ENCODE measurements at regions not wholly inside any gene's neighbourhood (a gene's known extent, or its start where the extent isn't known, plus 50 kb on each side); places are given as distances from the start of the nearest gene placed in this dataset.

- no peak for DNase-seq (ENCODE audit: low read depth in 1 of 2, low spot score in 1 of 2)
- no peaks in the 10 kb centered on the region for H3K9me3 ChIP-seq (ENCODE audit: low read depth)
- H3K4me1 ChIP-seq (ENCODE audit: low read depth): no peaks in the 10 kb centered on the region
- no peaks in the 10 kb centered on the region for H3K27me3 ChIP-seq
- no peak overlapping the region for H3K27ac ChIP-seq
- no peaks in the 10 kb centered on the region for H3K36me3 ChIP-seq
- TF ChIP-seq CTCF (IDR thresholded peaks at IDR 0.05; ENCODE audit: low read depth, low read length): no peak
- no peak overlapping the region for H3K4me3 ChIP-seq
These were observed 1425.7 kb upstream of the SLC10A2 start for GRCh38 chr13:104491916-104492315.

- TF ChIP-seq CTCF (IDR thresholded peaks at IDR 0.05; ENCODE audit: low read depth, low read length): no peak
- no peaks in the 10 kb centered on the region for H3K36me3 ChIP-seq
- DNase-seq (ENCODE audit: low read depth in 1 of 2, low spot score in 1 of 2): peak in 1 of 2 donors; percentile 32
- H3K9me3 ChIP-seq (ENCODE audit: low read depth): no peaks in the 10 kb centered on the region
- H3K4me3 ChIP-seq: no peak overlapping the region
- no peaks in the 10 kb centered on the region for H3K27me3 ChIP-seq
- H3K4me1 ChIP-seq (ENCODE audit: low read depth): no peaks in the 10 kb centered on the region
- H3K27ac ChIP-seq: no peak overlapping the region
These were observed 1420.8 kb upstream of the SLC10A2 start for GRCh38 chr13:104487006-104487405.

DNA sequence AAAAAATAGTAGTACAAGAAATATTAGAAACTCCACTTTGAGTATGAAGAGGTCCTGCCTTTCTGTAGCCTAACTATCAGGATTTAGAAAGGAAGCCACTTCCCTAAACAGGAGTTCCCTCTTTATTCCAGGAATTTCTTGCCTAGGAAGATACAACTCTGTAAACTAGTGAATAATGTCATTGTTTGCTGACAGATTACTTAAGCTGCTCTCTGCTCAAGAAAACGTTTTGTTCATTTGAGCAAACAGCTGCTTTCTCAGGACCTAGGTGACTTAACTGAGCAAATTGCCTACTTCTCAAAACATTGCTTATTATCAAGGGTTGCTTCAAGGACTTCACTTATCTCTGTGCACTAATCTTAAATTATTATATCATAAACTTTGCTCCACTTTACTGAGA is 1419.4 kb upstream of the SLC10A2 start:
- peak in 1 of 2 donors; percentile 10 for DNase-seq (ENCODE audit: low read depth in 1 of 2, low spot score in 1 of 2)
- Histone ChIP-seq H3K9me3 (ENCODE audit: low read depth) (no peaks in the 10 kb centered on the region), H3K4me1 (ENCODE audit: low read depth) (no peaks in the 10 kb centered on the region), H3K4me3 (no peak overlapping the region), H3K27ac (no peak overlapping the region), H3K36me3 (no peaks in the 10 kb centered on the region), H3K27me3 (no peaks in the 10 kb centered on the region)
- no peak for TF ChIP-seq CTCF (IDR thresholded peaks at IDR 0.05; ENCODE audit: low read depth, low read length)

DNA sequence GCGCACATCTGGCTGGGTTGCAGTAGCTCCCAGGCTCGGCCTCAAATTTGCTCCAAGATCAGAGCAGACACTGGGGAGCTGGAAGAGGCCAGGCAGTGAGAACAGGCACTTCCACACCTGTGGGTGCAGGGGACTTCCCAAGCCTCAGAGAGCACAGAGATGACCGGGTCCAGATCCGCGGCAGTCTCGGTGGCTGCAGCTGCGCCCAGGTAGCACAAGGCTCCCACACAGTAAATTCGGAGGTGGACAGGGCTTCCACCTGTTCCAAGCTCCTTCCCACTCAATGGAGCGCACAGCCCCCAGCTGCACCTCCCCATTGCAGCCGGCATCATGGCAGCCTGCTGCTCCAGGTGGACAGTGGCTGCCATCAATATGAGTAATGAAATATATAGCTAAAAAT is 1417.4 kb upstream of the SLC10A2 start:
- Histone ChIP-seq H3K4me3 (no peak overlapping the region), H3K9me3 (ENCODE audit: low read depth) (no peaks in the 10 kb centered on the region), H3K27me3 (no peaks in the 10 kb centered on the region), H3K27ac (no peak overlapping the region), H3K36me3 (no peaks in the 10 kb centered on the region), H3K4me1 (ENCODE audit: low read depth) (no peaks in the 10 kb centered on the region)
- no peak for DNase-seq (ENCODE audit: low read depth in 1 of 2, low spot score in 1 of 2)
- TF ChIP-seq CTCF (IDR thresholded peaks at IDR 0.05; ENCODE audit: low read depth, low read length): no peak

DNA sequence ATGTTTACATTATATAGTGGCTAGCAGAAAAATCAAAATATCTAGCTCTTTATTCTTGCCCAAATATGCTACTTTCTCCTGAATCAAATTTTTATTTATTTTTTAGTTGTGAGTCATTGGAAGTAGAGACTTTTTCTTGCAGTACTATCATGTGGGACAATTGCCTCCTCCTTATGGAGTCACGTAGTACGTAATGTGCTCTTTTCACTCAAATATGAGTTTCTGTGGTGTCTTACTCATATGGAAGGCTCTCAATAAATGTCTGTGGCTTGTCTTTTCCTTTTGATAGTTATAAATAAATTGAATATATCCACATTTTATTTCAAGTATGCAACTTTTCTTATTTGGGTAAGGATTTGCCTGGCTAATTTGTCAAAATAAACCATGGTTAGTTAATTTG is 1411.0 kb upstream of the SLC10A2 start:
- TF ChIP-seq CTCF (IDR thresholded peaks at IDR 0.05; ENCODE audit: low read depth, low read length): no peak
- Histone ChIP-seq H3K9me3 (ENCODE audit: low read depth) (no peaks in the 10 kb centered on the region), H3K36me3 (no peaks in the 10 kb centered on the region), H3K4me1 (ENCODE audit: low read depth) (no peaks in the 10 kb centered on the region), H3K27ac (no peak overlapping the region), H3K27me3 (no peaks in the 10 kb centered on the region), H3K4me3 (no peak overlapping the region)
- DNase-seq (ENCODE audit: low read depth in 1 of 2, low spot score in 1 of 2): no peak

GRCh38 chr13:104473936-104474335 is 1407.7 kb upstream of the SLC10A2 start:
- no peak for DNase-seq (ENCODE audit: low read depth in 1 of 2, low spot score in 1 of 2)
- no peaks in the 10 kb centered on the region for H3K9me3 ChIP-seq (ENCODE audit: low read depth)
- TF ChIP-seq CTCF (IDR thresholded peaks at IDR 0.05; ENCODE audit: low read depth, low read length): no peak
- H3K4me1 ChIP-seq (ENCODE audit: low read depth): no peaks in the 10 kb centered on the region
- no peak overlapping the region for H3K27ac ChIP-seq
- no peaks in the 10 kb centered on the region for H3K36me3 ChIP-seq
- H3K27me3 ChIP-seq: no peaks in the 10 kb centered on the region
- H3K4me3 ChIP-seq: no peak overlapping the region

All from cardiac muscle cell (in vitro differentiated cells and primary cell).